GM12801 (cell line): ENCODE measurements at regions not wholly inside any gene's neighbourhood (a gene's known extent, or its start where the extent isn't known, plus 50 kb on each side); places are given as distances from the start of the nearest gene placed in this dataset.

Experiments used
- CTCF ChIP-seq: IDR thresholded peaks from one replicate; pipeline ENCODE4 v1.5.1; 2011; ENCODE audit warnings: control low read depth; ENCODE audit not compliant: insufficient read length; ENCODE audit errors: extremely low read depth

DNA sequence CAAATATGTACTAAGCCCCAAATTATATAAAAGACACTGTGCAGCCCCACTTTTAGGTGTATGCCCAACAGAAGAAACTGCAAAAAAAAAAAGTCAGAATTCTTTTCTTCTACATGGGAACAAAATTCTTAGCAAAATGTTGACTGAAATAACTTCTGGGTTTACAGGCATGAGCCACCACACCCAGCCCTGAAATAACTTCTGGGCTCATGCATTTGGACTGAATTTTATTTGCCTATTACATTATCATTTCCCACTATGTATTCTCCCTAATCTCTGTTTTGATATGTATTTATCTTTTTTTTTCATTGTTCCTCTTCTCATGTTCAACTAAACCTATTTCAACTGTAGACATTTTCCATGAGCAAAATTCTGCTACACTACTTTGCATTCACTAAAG is 169.2 kb downstream of the GRIN2B start:
- TF ChIP-seq CTCF, result no peak

- no peak for TF ChIP-seq CTCF
Observed at GRCh38 chr12:13811061-13811460, 170.3 kb downstream of the GRIN2B start.

- no peak for TF ChIP-seq CTCF
Observed at GRCh38 chr12:13805041-13805440, 176.4 kb downstream of the GRIN2B start.

DNA sequence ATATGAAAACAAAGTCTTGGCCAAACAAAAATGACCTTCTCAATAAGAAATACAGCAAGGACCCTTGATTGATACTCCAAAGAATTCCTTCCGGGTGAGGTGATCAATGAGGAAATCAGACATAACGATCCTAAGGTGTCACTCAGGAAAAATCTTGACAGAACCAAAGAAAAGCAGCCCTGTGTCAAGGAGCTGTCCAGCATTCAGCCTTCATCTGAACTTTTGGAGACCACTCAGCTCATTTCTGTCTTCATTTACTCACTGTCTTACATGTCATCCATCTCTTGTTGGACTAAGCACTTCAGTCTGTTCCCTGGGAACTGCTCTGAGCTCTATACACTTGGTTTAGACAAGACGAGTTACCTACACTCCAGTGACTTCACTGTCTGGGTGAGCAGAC is 179.9 kb downstream of the GRIN2B start:
- no peak for TF ChIP-seq CTCF

GRCh38 chr12:13799574-13799973 is 181.8 kb downstream of the GRIN2B start:
- TF ChIP-seq CTCF, result no peak

- TF ChIP-seq CTCF, result no peak
Observed at GRCh38 chr12:13798162-13798561, 183.2 kb downstream of the GRIN2B start.

DNA sequence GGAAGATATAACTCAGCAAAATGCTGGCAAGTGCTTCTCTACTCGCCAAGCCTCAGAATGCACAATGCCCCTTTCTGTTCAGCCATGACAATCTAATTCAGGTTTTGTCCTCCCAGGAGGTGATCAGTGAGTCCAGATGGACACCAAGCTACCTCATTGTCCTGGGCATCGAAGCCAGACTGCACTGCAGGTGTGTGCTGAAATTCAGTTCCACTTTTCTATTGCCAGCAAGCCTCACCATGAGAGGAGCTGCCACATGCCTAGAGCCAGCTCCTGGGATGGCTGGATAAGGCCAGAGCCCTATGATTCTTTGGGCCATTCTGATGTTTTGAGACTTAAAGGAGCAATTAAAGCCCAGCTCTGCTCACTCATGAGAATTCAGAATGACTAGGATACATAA is 186.7 kb downstream of the GRIN2B start:
- TF ChIP-seq CTCF, result no peak

DNA sequence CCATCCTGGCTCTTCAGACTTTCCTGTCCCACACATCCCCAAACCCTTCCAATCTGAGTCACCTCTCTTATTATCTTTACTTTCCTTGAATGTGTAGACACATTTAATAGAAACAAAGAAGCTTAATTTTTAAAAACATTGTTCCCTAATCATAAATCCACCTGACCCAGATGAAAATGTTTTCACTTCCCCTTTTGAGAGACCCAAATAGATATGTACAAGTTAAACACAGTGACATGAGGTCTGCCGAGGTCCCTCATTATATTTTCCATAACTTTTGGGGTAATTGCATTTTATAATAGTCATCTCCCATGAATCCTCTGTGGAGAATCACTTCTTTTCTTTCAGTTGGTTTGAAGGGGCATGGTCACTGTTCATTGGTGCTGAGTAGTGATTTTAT is 191.1 kb downstream of the GRIN2B start:
- TF ChIP-seq CTCF, result no peak
